ENCODE measurements at regions not wholly inside any gene's neighbourhood (a gene's known extent, or its start where the extent isn't known, plus 50 kb on each side); places are given as distances from the start of the nearest gene placed in this dataset.

GRCh38 chr3:17946619-17947018, 204.2 kb upstream of the TBC1D5 start:
- TF ChIP-seq EZH2 (IDR thresholded peaks at IDR 0.05; ENCODE audit: borderline replicate concordance, insufficient read depth, low read depth, low read length, poor library complexity, severe bottlenecking) (no peak), CTCF (IDR thresholded peaks at IDR 0.05) (no peak)

All from B cell (primary cell).